ENCODE measurements at regions not wholly inside any gene's neighbourhood (a gene's known extent, or its start where the extent isn't known, plus 50 kb on each side); places are given as distances from the start of the nearest gene placed in this dataset.
A peak's percentile ranks its signal among the peaks of the same experiment; 100 is the strongest.

DNA sequence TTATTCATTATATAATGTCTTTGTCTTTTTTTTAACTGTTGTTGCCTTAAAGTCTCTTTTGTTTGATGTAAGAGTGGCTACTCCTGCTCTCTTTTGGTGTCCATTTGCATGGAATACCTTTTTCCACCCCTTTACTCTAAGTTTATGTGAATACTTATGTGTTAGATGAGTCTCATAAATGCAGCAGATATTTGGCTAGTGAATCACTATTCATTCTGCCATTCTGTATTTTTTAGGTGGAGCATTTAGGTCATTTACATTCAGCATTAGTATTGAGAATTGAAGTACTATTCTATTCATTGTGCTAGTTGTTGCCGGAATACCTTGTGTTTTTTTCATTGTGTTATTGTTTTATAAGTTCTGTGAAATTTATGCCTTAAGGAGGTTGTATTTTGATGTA lies 317.1 kb downstream of the ANXA1 start:
- Mint-ChIP-seq H3K27me3 (ENCODE audit: insufficient read depth, low read depth) (no peaks in the 10 kb centered on the region), H3K36me3 (no peaks in the 10 kb centered on the region), H3K4me3 (no peak overlapping the region), H3K9me3 (peaks cover 6% of the 10 kb centered on the region), H3K4me1 (no peaks in the 10 kb centered on the region), H3K27ac (no peak overlapping the region)
- no peak for TF ChIP-seq EZH2 (IDR thresholded peaks at IDR 0.05)
- TF ChIP-seq, protein P1, sequence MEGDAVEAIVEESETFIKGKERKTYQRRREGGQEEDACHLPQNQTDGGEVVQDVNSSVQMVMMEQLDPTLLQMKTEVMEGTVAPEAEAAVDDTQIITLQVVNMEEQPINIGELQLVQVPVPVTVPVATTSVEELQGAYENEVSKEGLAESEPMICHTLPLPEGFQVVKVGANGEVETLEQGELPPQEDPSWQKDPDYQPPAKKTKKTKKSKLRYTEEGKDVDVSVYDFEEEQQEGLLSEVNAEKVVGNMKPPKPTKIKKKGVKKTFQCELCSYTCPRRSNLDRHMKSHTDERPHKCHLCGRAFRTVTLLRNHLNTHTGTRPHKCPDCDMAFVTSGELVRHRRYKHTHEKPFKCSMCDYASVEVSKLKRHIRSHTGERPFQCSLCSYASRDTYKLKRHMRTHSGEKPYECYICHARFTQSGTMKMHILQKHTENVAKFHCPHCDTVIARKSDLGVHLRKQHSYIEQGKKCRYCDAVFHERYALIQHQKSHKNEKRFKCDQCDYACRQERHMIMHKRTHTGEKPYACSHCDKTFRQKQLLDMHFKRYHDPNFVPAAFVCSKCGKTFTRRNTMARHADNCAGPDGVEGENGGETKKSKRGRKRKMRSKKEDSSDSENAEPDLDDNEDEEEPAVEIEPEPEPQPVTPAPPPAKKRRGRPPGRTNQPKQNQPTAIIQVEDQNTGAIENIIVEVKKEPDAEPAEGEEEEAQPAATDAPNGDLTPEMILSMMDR (IDR thresholded peaks at IDR 0.05): no peak
- no peak for TF ChIP-seq EZH2phosphoT487 (IDR thresholded peaks at IDR 0.05)
- no peak overlapping the region for H2AFZ ChIP-seq (replicated peaks)
- no peak for DNase-seq (ENCODE audit: low spot score)
- no peaks in the 10 kb centered on the region for H3K9me3 ChIP-seq (ENCODE audit: low read depth)
- H3K36me3 ChIP-seq: no peaks in the 10 kb centered on the region
- no peak overlapping the region for H3K4me3 ChIP-seq
- H3F3A ChIP-seq (ENCODE audit: low read depth): no peaks in the 10 kb centered on the region
- H3K79me2 ChIP-seq (ENCODE audit: low read depth): no peaks in the 10 kb centered on the region
- H3K27me3 ChIP-seq: no peaks in the 10 kb centered on the region
- no peak overlapping the region for H3K27ac ChIP-seq
- no peaks in the 10 kb centered on the region for H4K20me1 ChIP-seq (ENCODE audit: low read depth)
- H3K4me2 ChIP-seq: no peak overlapping the region
- no peak overlapping the region for H3K9ac ChIP-seq
- peaks cover 10% of the 10 kb centered on the region for H3K4me1 ChIP-seq

DNA sequence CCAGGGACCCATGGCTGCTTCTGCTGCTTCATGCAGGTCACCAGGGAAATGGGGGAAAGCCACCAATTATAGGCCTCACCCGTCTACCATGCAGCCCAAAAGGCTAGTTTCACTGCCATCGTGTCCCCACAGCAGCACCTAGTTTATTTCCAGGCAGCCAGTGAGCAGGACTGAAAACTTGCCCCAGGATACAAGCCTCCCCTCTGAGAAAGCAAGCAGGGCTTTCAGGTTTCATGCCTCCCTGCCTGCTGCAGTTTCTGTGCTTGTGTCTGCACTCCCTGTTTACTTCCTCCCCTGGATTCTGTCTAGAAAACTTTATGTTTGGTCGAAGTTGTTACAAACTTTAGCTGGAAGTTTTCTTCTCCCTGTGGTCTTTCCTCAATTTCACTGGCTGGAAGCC lies 319.1 kb downstream of the ANXA1 start:
- Histone ChIP-seq H3K27me3 (no peaks in the 10 kb centered on the region), H3K4me1 (peaks cover 7% of the 10 kb centered on the region), H3K27ac (no peak overlapping the region), H3K9me3 (ENCODE audit: low read depth) (no peaks in the 10 kb centered on the region), H3K4me3 (no peak overlapping the region), H3F3A (ENCODE audit: low read depth) (no peaks in the 10 kb centered on the region), H3K4me2 (no peak overlapping the region), H2AFZ (replicated peaks) (peak overlapping the region; percentile 68), H4K20me1 (ENCODE audit: low read depth) (no peaks in the 10 kb centered on the region), H3K79me2 (ENCODE audit: low read depth) (no peaks in the 10 kb centered on the region), H3K9ac (no peak overlapping the region), H3K36me3 (no peaks in the 10 kb centered on the region)
- no peaks in the 10 kb centered on the region for H3K4me1 Mint-ChIP-seq
- TF ChIP-seq EZH2 (IDR thresholded peaks at IDR 0.05): no peak
- TF ChIP-seq EZH2phosphoT487 (IDR thresholded peaks at IDR 0.05): no peak
- TF ChIP-seq, protein P1 (IDR thresholded peaks at IDR 0.05): no peak
- peaks cover 13% of the 10 kb centered on the region for H3K9me3 Mint-ChIP-seq
- no peaks in the 10 kb centered on the region for H3K27me3 Mint-ChIP-seq (ENCODE audit: insufficient read depth, low read depth)
- H3K36me3 Mint-ChIP-seq: no peaks in the 10 kb centered on the region
- H3K27ac Mint-ChIP-seq: peak overlapping the region; percentile 80
- no peak overlapping the region for H3K4me3 Mint-ChIP-seq
- DNase-seq (ENCODE audit: low spot score): no peak

DNA sequence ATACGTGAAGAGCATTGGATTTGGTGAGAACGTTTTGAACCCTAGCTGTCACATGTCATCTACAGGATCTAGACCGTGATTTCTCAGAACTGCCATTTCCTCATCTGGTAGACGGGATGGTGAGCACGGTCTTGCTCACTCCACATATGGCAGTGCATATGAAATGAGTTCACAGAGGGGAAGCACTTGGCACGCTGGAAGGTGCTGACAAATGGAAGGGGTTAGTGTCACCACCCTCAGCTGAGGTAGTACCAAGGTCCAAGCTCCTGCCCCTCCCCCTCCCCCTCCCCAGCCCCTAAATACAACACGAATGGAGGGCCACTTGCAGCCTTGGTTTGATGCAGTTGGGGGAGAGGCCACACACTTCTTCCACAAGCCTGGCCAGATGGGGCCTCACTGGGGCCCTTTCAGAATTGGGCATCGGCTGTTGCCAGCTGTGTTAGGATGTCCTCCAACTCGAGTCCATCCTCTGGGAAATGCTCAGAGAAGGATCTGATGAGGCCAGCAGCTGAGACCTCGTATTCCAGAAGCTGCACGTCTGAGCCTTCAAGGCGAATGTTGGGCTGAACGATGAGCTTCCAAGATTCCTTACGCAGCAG lies 322.4 kb downstream of the ANXA1 start:
- TF ChIP-seq, protein P1 (IDR thresholded peaks at IDR 0.05): no peak
- TF ChIP-seq EZH2phosphoT487 (IDR thresholded peaks at IDR 0.05) (no peak), EZH2 (IDR thresholded peaks at IDR 0.05) (no peak)
- Histone ChIP-seq H3K4me1 (no peaks in the 10 kb centered on the region), H3K27ac (no peak overlapping the region), H3K9me3 (ENCODE audit: low read depth) (no peaks in the 10 kb centered on the region), H3K4me3 (no peak overlapping the region), H3K79me2 (ENCODE audit: low read depth) (no peaks in the 10 kb centered on the region), H3K9ac (no peak overlapping the region), H4K20me1 (ENCODE audit: low read depth) (no peaks in the 10 kb centered on the region), H3K36me3 (peaks cover 1% of the 10 kb centered on the region), H2AFZ (replicated peaks) (no peak overlapping the region), H3K4me2 (no peak overlapping the region), H3F3A (ENCODE audit: low read depth) (no peaks in the 10 kb centered on the region), H3K27me3 (no peaks in the 10 kb centered on the region)
- no peak for DNase-seq (ENCODE audit: low spot score)
- H3K4me3 Mint-ChIP-seq: no peak overlapping the region
- H3K27me3 Mint-ChIP-seq (ENCODE audit: insufficient read depth, low read depth): no peaks in the 10 kb centered on the region
- no peaks in the 10 kb centered on the region for H3K36me3 Mint-ChIP-seq
- no peaks in the 10 kb centered on the region for H3K4me1 Mint-ChIP-seq
- no peak overlapping the region for H3K27ac Mint-ChIP-seq
- H3K9me3 Mint-ChIP-seq: peaks cover 13% of the 10 kb centered on the region
